GM23248 (cell line): ENCODE measurements at regions not wholly inside any gene's neighbourhood (a gene's known extent, or its start where the extent isn't known, plus 50 kb on each side); places are given as distances from the start of the nearest gene placed in this dataset.
A peak's percentile ranks its signal among the peaks of the same experiment; 100 is the strongest.

ENCODE experiments used
- DNase-seq: peaks from one replicate; pipeline ENCODE4 v3.0.0-alpha.2; 2015
- H2AFZ ChIP-seq: fragments of 200-600 bp; sonication (generic); 2 replicates; pipeline ENCODE4 v1.6.1; 2016; ENCODE audit warnings: antibody characterized with exemption
- H3F3A ChIP-seq: fragments of 200-600 bp; sonication (generic); 2 replicates; pipeline ENCODE4 v1.6.1; 2016; ENCODE audit warnings: mild to moderate bottlenecking, antibody characterized with exemption, mixed run types; ENCODE audit not compliant: insufficient read depth
- H3K27ac ChIP-seq: fragments of 200-600 bp; sonication (generic); 2 replicates; pipeline ENCODE4 v1.5.1; 2016; ENCODE audit warnings: mild to moderate bottlenecking
- H3K27me3 ChIP-seq: fragments of 200-600 bp; sonication (generic); replicated peaks from 2 replicates; pipeline ENCODE4 v1.6.1; 2016; ENCODE audit warnings: mild to moderate bottlenecking; ENCODE audit not compliant: insufficient read depth
- H3K36me3 ChIP-seq: fragments of 200-600 bp; sonication (generic); 2 replicates; pipeline ENCODE4 v1.6.1; 2016; ENCODE audit warnings: low read depth, mild to moderate bottlenecking
- H3K4me1 ChIP-seq: fragments of 200-600 bp; sonication (generic); 2 replicates; pipeline ENCODE4 v1.6.1; 2016; ENCODE audit warnings: mild to moderate bottlenecking; ENCODE audit not compliant: insufficient read depth
- H3K4me2 ChIP-seq: fragments of 200-600 bp; sonication (generic); one replicate; pipeline ENCODE4 v1.6.1; 2016; ENCODE audit warnings: mild to moderate bottlenecking; ENCODE audit not compliant: unreplicated experiment
- H3K4me3 ChIP-seq: fragments of 200-600 bp; sonication (generic); 2 replicates; pipeline ENCODE4 v1.5.1; 2016; ENCODE audit warnings: mild to moderate bottlenecking
- H3K79me2 ChIP-seq: fragments of 200-600 bp; sonication (generic); 2 replicates; pipeline ENCODE4 v1.6.1; 2016; ENCODE audit warnings: mild to moderate bottlenecking; ENCODE audit not compliant: insufficient read depth
- H3K9ac ChIP-seq: fragments of 200-600 bp; sonication (generic); 2 replicates; pipeline ENCODE4 v1.6.1; 2016; ENCODE audit warnings: mild to moderate bottlenecking
- H3K9me2 ChIP-seq: fragments of 200-600 bp; sonication (generic); 2 replicates; pipeline ENCODE4 v1.6.1; 2016; ENCODE audit warnings: mixed run types, mild to moderate bottlenecking, moderate library complexity; ENCODE audit not compliant: insufficient read depth
- H3K9me3 ChIP-seq: fragments of 200-600 bp; sonication (generic); one replicate; pipeline ENCODE4 v1.6.1; 2017; ENCODE audit warnings: low read depth
- H4K20me1 ChIP-seq: fragments of 200-600 bp; sonication (generic); 2 replicates; pipeline ENCODE4 v1.6.0; 2016; ENCODE audit not compliant: insufficient read depth
- EZH2 ChIP-seq: fragments of 200-600 bp; sonication (generic); IDR thresholded peaks from 2 replicates; pipeline ENCODE4 v1.6.1; 2018; ENCODE audit warnings: antibody characterized with exemption, mild to moderate bottlenecking; ENCODE audit not compliant: insufficient read depth, poor library complexity, severe bottlenecking
- EZH2phosphoT487 ChIP-seq: fragments of 200-600 bp; sonication (generic); IDR thresholded peaks from 2 replicates; pipeline ENCODE4 v1.6.1; 2018; ENCODE audit warnings: antibody characterized with exemption, moderate library complexity, mild to moderate bottlenecking, low read depth; ENCODE audit not compliant: insufficient read depth
- WGBS, 2 experiments: methylation state at CpG; one replicate each; pipeline ENCODE4 v1.1.6; 2015 to 2017; ENCODE audit warnings: low lambda C conversion rate in 2 of 2, low coverage in 1 of 2; ENCODE audit errors: missing lambda C conversion rate in 2 of 2; 5-methylcytosine and 5-hydroxymethylcytosine counted together
- in situ Hi-C: fragments of 300-500 bp; cut with MboI; formaldehyde crosslinking; loops from 2 replicates; pipeline ENCODE4 v1.15.0; 2020

- Histone ChIP-seq H3K4me3 (no peak overlapping the region), H3K4me2 (no peak overlapping the region), H3K27ac (no peak overlapping the region), H2AFZ (no peak overlapping the region), H3K4me1 (0 out of 2 replicates have a peak, but pooled peaks cover 2% of the 10 kb centered on the region), H3K27me3 (no peaks in the 10 kb centered on the region), H3K9ac (no peak overlapping the region), H3K9me2 (no peaks in the 10 kb centered on the region), H3K9me3 (no peaks in the 10 kb centered on the region), H3F3A (no peaks in the 10 kb centered on the region), H3K79me2 (no peaks in the 10 kb centered on the region), H4K20me1 (no peaks in the 10 kb centered on the region), H3K36me3 (no peaks in the 10 kb centered on the region)
- TF ChIP-seq EZH2phosphoT487 (no peak), EZH2 (no peak)
- 45 to 57% methylated on average over 14 of the region's 14 CpGs for WGBS, 2 experiments
- DNase-seq = peak; percentile 53
- in situ Hi-C loops = no loop called here
Observed at GRCh38 chr10:35940141-35941041, 298.3 kb upstream of the FZD8 start.

GRCh38 chr10:35938160-35938559, 296.1 kb upstream of the FZD8 start:
- no peaks in the 10 kb centered on the region for H3K36me3 ChIP-seq
- no peak overlapping the region for H3K9ac ChIP-seq
- H3K27ac ChIP-seq = no peak overlapping the region
- 0 out of 2 replicates have a peak, but pooled peaks cover 4% of the 10 kb centered on the region for H3K27me3 ChIP-seq
- WGBS, 2 experiments = 90 to 91% methylated on average over 5 of the region's 5 CpGs
- H3K4me1 ChIP-seq = 0 out of 2 replicates have a peak, but pooled peaks cover 2% of the 10 kb centered on the region
- no peaks in the 10 kb centered on the region for H4K20me1 ChIP-seq
- no peak for DNase-seq
- no peak overlapping the region for H2AFZ ChIP-seq
- H3F3A ChIP-seq = no peaks in the 10 kb centered on the region
- H3K9me3 ChIP-seq = no peaks in the 10 kb centered on the region
- in situ Hi-C loops = no loop called here
- no peaks in the 10 kb centered on the region for H3K9me2 ChIP-seq
- TF ChIP-seq EZH2 (no peak), EZH2phosphoT487 (no peak)
- no peak overlapping the region for H3K4me2 ChIP-seq
- H3K79me2 ChIP-seq = no peaks in the 10 kb centered on the region
- H3K4me3 ChIP-seq = no peak overlapping the region

GRCh38 chr10:35937546-35937945, 295.4 kb upstream of the FZD8 start:
- Histone ChIP-seq H3K36me3 (no peaks in the 10 kb centered on the region), H3F3A (no peaks in the 10 kb centered on the region), H3K27me3 (0 out of 2 replicates have a peak, but pooled peaks cover 4% of the 10 kb centered on the region), H4K20me1 (no peaks in the 10 kb centered on the region), H3K9me2 (no peaks in the 10 kb centered on the region), H3K4me1 (0 out of 2 replicates have a peak, but pooled peaks cover 2% of the 10 kb centered on the region), H3K79me2 (no peaks in the 10 kb centered on the region), H3K4me3 (no peak overlapping the region), H3K4me2 (no peak overlapping the region), H3K9ac (no peak overlapping the region), H2AFZ (no peak overlapping the region), H3K9me3 (no peaks in the 10 kb centered on the region), H3K27ac (no peak overlapping the region)
- DNase-seq = no peak
- TF ChIP-seq EZH2phosphoT487 = no peak
- no peak for TF ChIP-seq EZH2
- whole genome bisulfite sequencing, 2 experiments = 72 to 82% methylated on average over 7 of the region's 7 CpGs
- in situ Hi-C loops = no loop called here

GRCh38 chr10:35934642-35934995, 292.5 kb upstream of the FZD8 start:
- Histone ChIP-seq H2AFZ (no peak overlapping the region), H3K9ac (no peak overlapping the region), H3K27me3 (0 out of 2 replicates have a peak, but pooled peaks cover 4% of the 10 kb centered on the region), H3K4me1 (no peaks in the 10 kb centered on the region), H3K4me2 (no peak overlapping the region), H3K27ac (no peak overlapping the region), H3K9me2 (no peaks in the 10 kb centered on the region), H3K36me3 (no peaks in the 10 kb centered on the region), H4K20me1 (no peaks in the 10 kb centered on the region), H3K9me3 (no peaks in the 10 kb centered on the region), H3F3A (no peaks in the 10 kb centered on the region), H3K79me2 (no peaks in the 10 kb centered on the region), H3K4me3 (no peak overlapping the region)
- TF ChIP-seq EZH2 (no peak), EZH2phosphoT487 (no peak)
- no peak for DNase-seq
- 47 to 51% methylated on average over 5 of the region's 5 CpGs for WGBS, 2 experiments
- in situ Hi-C loops = no loop called here
